ENCODE measurements at regions not wholly inside any gene's neighbourhood (a gene's known extent, or its start where the extent isn't known, plus 50 kb on each side); places are given as distances from the start of the nearest gene placed in this dataset.

- no peak for ATAC-seq (replicated peaks)
- Mint-ChIP-seq H3K9me3 (no peaks in the 10 kb centered on the region), H3K4me3 (no peak overlapping the region), H3K4me1 (no peaks in the 10 kb centered on the region), H3K36me3 (ENCODE audit: low read depth) (no peaks in the 10 kb centered on the region), H3K27me3 (peaks cover 13% of the 10 kb centered on the region), H3K27ac (no peak overlapping the region)
These were observed 63.1 kb upstream of the BAIAP2L1 start for GRCh38 chr7:98463837-98464557.

GRCh38 chr7:98462911-98463633 lies 62.2 kb upstream of the BAIAP2L1 start:
- Mint-ChIP-seq H3K4me3 (no peak overlapping the region), H3K27me3 (peaks cover 9% of the 10 kb centered on the region), H3K27ac (no peak overlapping the region), H3K4me1 (no peaks in the 10 kb centered on the region), H3K9me3 (no peaks in the 10 kb centered on the region), H3K36me3 (ENCODE audit: low read depth) (no peaks in the 10 kb centered on the region)
- ATAC-seq (replicated peaks) = no peak

- Mint-ChIP-seq H3K27ac (no peak overlapping the region), H3K27me3 (peaks cover 3% of the 10 kb centered on the region), H3K4me1 (no peaks in the 10 kb centered on the region), H3K4me3 (no peak overlapping the region), H3K9me3 (no peaks in the 10 kb centered on the region), H3K36me3 (ENCODE audit: low read depth) (no peaks in the 10 kb centered on the region)
- no peak for ATAC-seq (replicated peaks)
These were observed 60.0 kb upstream of the BAIAP2L1 start for GRCh38 chr7:98460902-98461301.

- no peaks in the 10 kb centered on the region for H3K36me3 Mint-ChIP-seq (ENCODE audit: low read depth)
- H3K4me1 Mint-ChIP-seq = no peaks in the 10 kb centered on the region
- H3K4me3 Mint-ChIP-seq = no peak overlapping the region
- no peak for ATAC-seq (replicated peaks)
- no peak overlapping the region for H3K27ac Mint-ChIP-seq
- peaks cover 3% of the 10 kb centered on the region for H3K27me3 Mint-ChIP-seq
- H3K9me3 Mint-ChIP-seq = no peaks in the 10 kb centered on the region
These were observed 58.6 kb upstream of the BAIAP2L1 start for GRCh38 chr7:98459529-98459928.

GRCh38 chr7:98458090-98458875 lies 57.4 kb upstream of the BAIAP2L1 start:
- Mint-ChIP-seq H3K36me3 (ENCODE audit: low read depth) (no peaks in the 10 kb centered on the region), H3K27me3 (peaks cover 3% of the 10 kb centered on the region), H3K9me3 (peaks cover under 1% of the 10 kb centered on the region), H3K27ac (no peak overlapping the region), H3K4me3 (no peak overlapping the region), H3K4me1 (no peaks in the 10 kb centered on the region)
- ATAC-seq (replicated peaks) = no peak

- H3K9me3 Mint-ChIP-seq = peaks cover 7% of the 10 kb centered on the region
- ATAC-seq (replicated peaks) = no peak
- H3K36me3 Mint-ChIP-seq (ENCODE audit: low read depth) = no peaks in the 10 kb centered on the region
- no peaks in the 10 kb centered on the region for H3K4me1 Mint-ChIP-seq
- H3K4me3 Mint-ChIP-seq = no peak overlapping the region
- H3K27ac Mint-ChIP-seq = no peak overlapping the region
- no peaks in the 10 kb centered on the region for H3K27me3 Mint-ChIP-seq
These were observed 56.0 kb upstream of the BAIAP2L1 start for GRCh38 chr7:98456866-98457265.

GRCh38 chr7:98452791-98453190 lies 51.9 kb upstream of the BAIAP2L1 start:
- Mint-ChIP-seq H3K9me3 (peaks cover 7% of the 10 kb centered on the region), H3K4me1 (no peaks in the 10 kb centered on the region), H3K4me3 (no peak overlapping the region), H3K36me3 (ENCODE audit: low read depth) (no peaks in the 10 kb centered on the region), H3K27ac (no peak overlapping the region), H3K27me3 (no peaks in the 10 kb centered on the region)
- no peak for ATAC-seq (replicated peaks)
